Naive thymus-derived CD8-positive, alpha-beta T cell (primary cell): ENCODE measurements at regions not wholly inside any gene's neighbourhood (a gene's known extent, or its start where the extent isn't known, plus 50 kb on each side); places are given as distances from the start of the nearest gene placed in this dataset.
"Not testable (repeated sequence)": the region's sequence is repeated elsewhere in the genome, so short reads cannot be mapped to it uniquely, and the experiment has no call there.

Source experiments
- ATAC-seq, 2 donors: fragments of 150-1000 bp; cut with Tn5 transposase in 1 of 2; sonication (Bioruptor Pico), chemical (Tn5 transposase) in 1 of 2; 1 replicate in 1 of 2; 2 replicates in 1 of 2; pipeline ENCODE4 v1.10.0; 2021; ENCODE audit warnings: mild to moderate bottlenecking in 2 of 2, moderate library complexity in 2 of 2
- POLR2A ChIA-PET: fragments of 350-600 bp; sonication (Branson Sonifier 250); formaldehyde crosslinking; loops from one replicate; lab custom pipeline; 2021; ENCODE audit warnings: antibody characterized with exemption; lab: Charles Lee
- DNase-seq, 10 donors: peaks; one replicate each; pipeline versions ENCODE4 v3.0.0 to v3.0.0-alpha.2; 2020 to 2022
- H3K27ac Mint-ChIP-seq, 10 donors: one replicate each; pipeline ENCODE4 v1.8.0; 2020 to 2022; ENCODE audit warnings: mild to moderate bottlenecking in 10 of 10, mixed read lengths in 10 of 10, moderate library complexity in 4 of 10, inconsistent platforms in 1 of 10
- H3K27me3 Mint-ChIP-seq, 5 donors: one replicate each; pipeline ENCODE4 v1.8.0; 2021 to 2022; ENCODE audit warnings: mixed read lengths in 5 of 5
- H3K36me3 Mint-ChIP-seq, 3 donors: one replicate each; pipeline ENCODE4 v1.8.0; 2020 to 2022; ENCODE audit warnings: mixed read lengths in 3 of 3, mild to moderate bottlenecking in 2 of 3, inconsistent platforms in 1 of 3
- H3K4me1 Mint-ChIP-seq, 4 donors: one replicate each; pipeline ENCODE4 v1.8.0; 2021 to 2022; ENCODE audit warnings: mixed read lengths in 4 of 4
- H3K4me3 Mint-ChIP-seq, 10 donors: one replicate each; pipeline ENCODE4 v1.8.0; 2020 to 2022; ENCODE audit warnings: mild to moderate bottlenecking in 10 of 10, mixed read lengths in 10 of 10, moderate library complexity in 6 of 10, inconsistent platforms in 1 of 10
- H3K9me3 Mint-ChIP-seq, 9 donors: one replicate each; pipeline ENCODE4 v1.8.0; 2020 to 2022; ENCODE audit warnings: mixed read lengths in 9 of 9, mild to moderate bottlenecking in 3 of 9, inconsistent platforms in 1 of 9, moderate library complexity in 1 of 9

DNA sequence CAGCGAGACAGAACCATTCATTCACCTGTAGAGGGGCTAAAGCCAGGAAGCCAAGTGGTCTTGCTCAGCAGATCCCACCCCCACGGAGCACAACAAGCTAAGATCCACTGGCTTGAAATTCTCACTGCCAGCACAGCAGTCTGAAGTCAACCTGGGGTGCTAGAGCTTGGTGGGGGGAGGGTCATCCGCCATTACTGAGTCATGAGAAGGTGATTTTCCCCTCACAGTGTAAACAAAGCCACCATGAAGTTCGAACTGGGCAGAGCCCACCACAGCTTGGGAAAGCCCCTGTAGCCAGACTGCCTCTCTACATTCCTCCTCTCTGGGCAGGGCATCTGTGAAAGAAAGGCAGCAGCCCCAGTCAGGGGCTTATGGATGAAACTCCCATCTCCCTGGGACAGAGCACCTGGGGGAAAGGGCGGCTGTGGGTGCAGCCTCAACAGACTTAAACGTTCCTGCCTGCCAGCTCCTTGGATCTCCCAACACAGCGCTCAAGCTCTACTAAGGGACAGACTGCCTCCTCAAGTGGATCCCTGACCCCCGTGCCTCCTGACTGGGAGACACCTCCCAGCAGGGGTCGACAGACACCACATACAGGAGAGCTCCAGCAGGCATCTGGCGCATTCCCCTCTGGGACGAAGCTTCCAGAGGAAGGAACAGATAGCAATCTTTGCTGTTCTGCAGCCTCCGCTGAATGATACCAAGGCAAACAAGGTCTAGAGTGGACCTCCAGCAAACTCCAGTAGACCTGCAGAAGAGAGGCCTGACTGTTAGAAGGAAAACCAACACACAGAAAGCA, 179.0 kb upstream of the KLF7 start:
- not testable (repeated sequence) for ATAC-seq, H3K36me3 Mint-ChIP-seq, H3K4me3 Mint-ChIP-seq, H3K4me1 Mint-ChIP-seq, H3K27ac Mint-ChIP-seq, H3K27me3 Mint-ChIP-seq, DNase-seq
- POLR2A ChIA-PET = interaction anchor here (0.6 kb wide), 1 partner anchor 260 kb away, joined by 5 read pairs; no protein-coding TSS in a partner anchor
- H3K9me3 Mint-ChIP-seq = peaks cover 0 to 31% (median 6%) of the 10 kb centered on the region in 9 donors

DNA sequence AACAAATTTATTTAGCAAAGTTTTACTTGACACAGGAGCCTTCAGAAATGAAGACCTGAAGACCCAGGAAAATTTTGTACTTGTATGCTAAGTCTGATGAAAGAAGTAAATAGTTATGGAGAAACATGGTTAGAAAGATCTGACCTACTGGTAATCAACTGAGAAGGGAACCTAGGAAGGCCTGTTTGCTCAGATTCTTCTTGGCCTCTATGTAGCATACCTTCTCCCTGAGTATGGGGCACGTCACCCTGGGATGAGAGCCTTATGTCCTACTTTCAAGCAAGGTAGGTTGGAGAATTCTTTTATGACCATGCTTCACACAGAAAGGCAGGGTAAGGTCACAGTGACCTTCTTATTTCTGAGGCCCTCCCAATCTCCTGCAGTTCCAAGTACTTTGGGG, 178.6 kb upstream of the CREB1 start:
- POLR2A ChIA-PET = no interaction called here
- H3K27me3 Mint-ChIP-seq = no peaks in the 10 kb centered on the region
- H3K4me3 Mint-ChIP-seq = no peak overlapping the region
- H3K4me1 Mint-ChIP-seq = peaks cover 3 to 10% (median 9%) of the 10 kb centered on the region in 4 donors
- DNase-seq = no peak
- no peak overlapping the region for H3K27ac Mint-ChIP-seq
- H3K9me3 Mint-ChIP-seq = peaks cover 0 to 19% (median 6%) of the 10 kb centered on the region in 9 donors
- peaks cover 0 to 7% (median 5%) of the 10 kb centered on the region in 3 donors for H3K36me3 Mint-ChIP-seq
- ATAC-seq = no peak

DNA sequence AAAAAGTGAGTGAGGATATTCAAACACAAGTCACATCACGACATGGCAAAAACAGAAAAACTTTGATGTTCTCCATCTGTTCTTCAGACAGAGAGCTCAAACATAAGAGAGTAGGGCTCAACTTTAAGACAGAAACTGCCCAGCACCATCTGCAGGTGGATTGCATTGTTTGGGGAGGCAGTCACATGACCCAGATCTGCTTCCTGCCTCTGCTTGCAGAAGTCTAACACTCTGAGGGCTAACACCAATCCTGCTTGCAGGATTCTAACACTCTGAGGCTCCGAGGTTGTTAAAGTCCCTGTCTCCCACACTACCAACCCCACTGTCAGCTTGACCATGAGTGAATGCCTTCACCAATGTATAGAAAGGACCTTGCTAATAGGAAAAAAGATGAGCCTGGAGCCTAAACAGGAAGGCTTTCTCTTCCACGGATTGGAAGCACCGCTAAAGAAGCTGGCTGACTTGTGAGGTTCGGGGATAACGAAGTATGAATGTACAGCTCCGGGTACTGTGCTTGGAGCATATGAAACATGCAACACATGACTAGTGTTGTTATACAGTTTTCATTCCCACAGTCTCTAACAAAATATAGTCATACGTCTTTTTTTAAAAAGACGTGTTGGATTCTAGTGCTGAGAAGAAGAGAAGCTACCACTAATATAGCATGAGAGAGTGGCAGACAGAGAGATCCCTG, 176.6 kb upstream of the CREB1 start:
- no peaks in the 10 kb centered on the region for H3K27me3 Mint-ChIP-seq
- peak overlapping the region in 1 of 10 donors; percentile 37 for H3K4me3 Mint-ChIP-seq
- no peaks in the 10 kb centered on the region for H3K36me3 Mint-ChIP-seq
- peak overlapping the region in 2 of 10 donors; percentile 10 to 28 for H3K27ac Mint-ChIP-seq
- peak in 7 of 10 donors; percentile 2 to 40 (median 8) for DNase-seq
- peak; percentile 70 to 71 for ATAC-seq
- POLR2A ChIA-PET = interaction anchor here (1.2 to 2.1 kb wide), 2 partner anchors 187 to 211 kb away, joined by 3 to 6 read pairs; partner anchors contain the start of gene KLF7
- peaks cover 3 to 10% (median 9%) of the 10 kb centered on the region in 4 donors for H3K4me1 Mint-ChIP-seq
- H3K9me3 Mint-ChIP-seq = peaks cover 0 to 3% (median 0%) of the 10 kb centered on the region in 9 donors

DNA sequence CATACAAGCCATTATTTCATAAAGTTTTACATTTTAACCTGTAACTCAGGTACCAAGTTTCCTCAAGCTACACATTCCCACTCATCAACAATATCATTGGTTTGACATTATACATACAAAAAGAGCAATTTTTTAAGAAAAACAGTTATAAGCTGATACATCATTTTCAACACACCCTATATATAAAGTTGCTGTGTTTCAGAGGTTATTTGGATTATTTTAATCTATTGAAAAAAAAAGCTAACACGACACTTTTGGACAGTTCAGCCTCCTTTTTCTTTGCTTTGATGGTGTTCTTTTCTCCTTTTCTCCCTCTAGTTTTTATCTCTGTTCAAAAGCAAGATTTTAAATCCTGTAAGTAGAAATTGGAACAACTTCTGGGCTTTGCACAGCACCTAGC, 175.9 kb upstream of the CREB1 start:
- Mint-ChIP-seq H3K9me3 (peaks cover 0 to 3% (median 0%) of the 10 kb centered on the region in 9 donors), H3K4me1 (peaks cover 3 to 10% (median 9%) of the 10 kb centered on the region in 4 donors), H3K27ac (no peak overlapping the region), H3K27me3 (no peaks in the 10 kb centered on the region), H3K36me3 (no peaks in the 10 kb centered on the region), H3K4me3 (no peak overlapping the region)
- ATAC-seq (no peak), DNase-seq (no peak)
- POLR2A ChIA-PET = interaction anchor here (2.1 kb wide), 1 partner anchor 188 kb away, joined by 6 read pairs; the partner anchor contains the start of gene KLF7

DNA sequence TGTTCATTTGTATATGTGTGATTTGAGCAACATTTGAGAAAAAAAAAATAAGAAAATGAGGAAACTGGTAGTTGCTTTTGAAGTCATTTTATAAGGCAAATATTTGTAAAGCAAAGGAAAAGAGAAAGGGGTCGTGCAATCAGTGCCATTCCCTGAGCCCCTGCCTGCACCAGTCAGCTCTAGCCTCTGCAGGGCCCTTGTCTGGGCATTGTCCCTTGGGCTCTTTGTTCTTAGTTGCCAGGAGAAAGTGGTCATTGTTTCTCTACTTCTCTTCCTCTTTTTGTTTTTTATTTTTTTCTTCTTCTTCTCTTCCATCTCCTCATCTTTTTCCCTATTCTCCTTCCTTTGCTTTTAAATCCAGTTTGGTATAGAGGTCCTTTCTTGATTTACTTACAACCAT, 175.3 kb upstream of the CREB1 start:
- POLR2A ChIA-PET = no interaction called here
- H3K36me3 Mint-ChIP-seq = no peaks in the 10 kb centered on the region
- H3K27me3 Mint-ChIP-seq = no peaks in the 10 kb centered on the region
- peaks cover 3 to 10% (median 9%) of the 10 kb centered on the region in 4 donors for H3K4me1 Mint-ChIP-seq
- no peak overlapping the region for H3K4me3 Mint-ChIP-seq
- no peak for DNase-seq
- peaks cover 0 to 2% (median 0%) of the 10 kb centered on the region in 9 donors for H3K9me3 Mint-ChIP-seq
- H3K27ac Mint-ChIP-seq = peak overlapping the region in 1 of 10 donors; percentile 78
- ATAC-seq = no peak

DNA sequence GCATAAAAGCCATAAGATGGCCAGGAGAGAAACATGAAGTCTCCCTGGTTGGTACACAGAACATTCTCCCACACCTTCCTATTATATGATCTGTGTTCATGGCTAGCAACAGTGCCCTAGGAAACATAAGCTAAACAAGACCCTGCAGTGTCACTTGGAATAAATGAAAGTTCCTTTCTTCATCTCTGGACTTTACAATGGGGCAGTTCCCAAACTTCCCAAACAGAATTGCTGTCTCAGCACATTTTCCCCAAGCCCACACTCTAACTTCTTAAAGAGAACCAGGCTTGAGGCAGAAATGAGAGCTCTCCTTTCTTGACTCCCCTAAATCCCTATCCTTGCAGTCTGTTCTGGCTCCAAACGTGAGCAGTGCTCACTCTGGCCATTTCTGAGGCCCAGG, 173.2 kb upstream of the CREB1 start:
- DNase-seq = no peak
- Mint-ChIP-seq H3K9me3 (no peaks in the 10 kb centered on the region), H3K4me3 (no peak overlapping the region), H3K4me1 (peaks cover 3 to 10% (median 9%) of the 10 kb centered on the region in 4 donors), H3K27me3 (no peaks in the 10 kb centered on the region), H3K27ac (no peak overlapping the region), H3K36me3 (no peaks in the 10 kb centered on the region)
- POLR2A ChIA-PET = no interaction called here
- ATAC-seq = no peak

DNA sequence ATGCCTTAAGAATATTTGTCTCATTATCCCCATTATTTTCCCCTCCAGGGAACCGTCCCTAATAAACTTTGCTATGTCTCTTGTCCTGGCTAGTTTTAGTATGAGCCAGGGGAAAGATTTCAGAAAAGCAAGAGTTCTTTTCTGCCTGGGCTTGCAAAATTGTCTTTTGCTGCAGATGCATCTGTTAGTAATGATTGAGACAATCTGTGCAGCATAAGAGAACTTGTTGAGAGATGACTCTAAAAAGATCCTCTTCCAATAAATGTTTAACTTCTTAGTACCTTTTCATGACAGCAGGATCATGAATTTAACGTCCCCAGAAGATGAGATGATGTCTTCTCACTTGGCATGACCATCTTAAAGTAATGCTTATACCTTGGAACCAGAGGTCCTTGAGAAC, 172.5 kb upstream of the CREB1 start:
- no peaks in the 10 kb centered on the region for H3K27me3 Mint-ChIP-seq
- DNase-seq = no peak
- ATAC-seq = no peak
- no peaks in the 10 kb centered on the region for H3K9me3 Mint-ChIP-seq
- no peaks in the 10 kb centered on the region for H3K36me3 Mint-ChIP-seq
- no peak overlapping the region for H3K27ac Mint-ChIP-seq
- H3K4me3 Mint-ChIP-seq = no peak overlapping the region
- H3K4me1 Mint-ChIP-seq = peaks cover 3 to 10% (median 9%) of the 10 kb centered on the region in 4 donors
- POLR2A ChIA-PET = no interaction called here

DNA sequence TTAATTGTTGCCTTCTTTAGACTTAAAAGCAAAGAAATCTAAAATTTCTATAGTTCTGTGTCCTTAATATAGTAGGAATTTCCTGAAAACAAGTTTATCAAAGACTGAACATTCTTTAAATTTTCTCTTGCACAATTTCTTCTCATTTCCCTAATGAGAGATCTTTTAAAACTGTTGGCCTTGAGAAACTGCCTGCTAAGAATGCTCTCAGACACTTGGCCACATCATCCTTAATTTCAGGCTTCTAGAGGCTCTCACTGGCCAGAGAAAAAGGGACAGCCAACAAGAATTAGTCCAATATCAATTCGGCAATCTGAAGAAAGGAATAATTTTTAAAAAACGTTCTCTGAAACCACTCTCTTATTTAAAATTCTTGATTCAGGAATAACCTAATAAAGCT, 167.0 kb upstream of the CREB1 start:
- H3K4me1 Mint-ChIP-seq = no peaks in the 10 kb centered on the region
- H3K9me3 Mint-ChIP-seq = no peaks in the 10 kb centered on the region
- H3K4me3 Mint-ChIP-seq = no peak overlapping the region
- POLR2A ChIA-PET = no interaction called here
- H3K36me3 Mint-ChIP-seq = no peaks in the 10 kb centered on the region
- H3K27me3 Mint-ChIP-seq = peaks cover 0 to 1% (median 0%) of the 10 kb centered on the region in 5 donors
- no peak overlapping the region for H3K27ac Mint-ChIP-seq
- ATAC-seq = no peak
- no peak for DNase-seq

DNA sequence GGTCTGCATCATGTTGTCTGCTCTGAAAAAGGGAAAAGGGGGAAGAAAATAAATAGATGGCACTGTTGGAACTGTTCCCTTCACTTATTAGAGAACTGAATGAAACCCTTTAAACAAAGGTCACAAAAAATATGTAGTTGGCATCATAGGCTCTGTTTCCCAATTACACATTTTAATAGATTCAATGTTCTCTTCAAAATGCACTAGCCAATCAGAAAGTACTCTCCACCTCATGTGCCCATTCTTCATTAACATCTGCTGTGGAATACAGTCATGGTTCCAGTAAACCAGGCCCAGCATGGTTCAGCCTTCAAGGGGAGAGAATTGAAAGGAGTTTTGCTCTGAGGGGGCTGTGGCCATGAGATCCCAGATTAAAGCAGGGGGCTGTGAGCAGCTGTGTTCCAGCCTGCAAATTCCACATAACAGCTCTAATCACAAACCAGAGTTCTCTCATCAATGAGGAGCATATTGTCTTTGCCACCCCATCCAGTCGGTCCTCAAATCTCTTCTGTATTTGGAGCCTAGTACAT, 165.9 kb upstream of the CREB1 start:
- Mint-ChIP-seq H3K4me1 (no peaks in the 10 kb centered on the region), H3K36me3 (no peaks in the 10 kb centered on the region), H3K9me3 (no peaks in the 10 kb centered on the region), H3K27me3 (peaks cover 0 to 1% (median 0%) of the 10 kb centered on the region in 5 donors), H3K27ac (no peak overlapping the region), H3K4me3 (no peak overlapping the region)
- ATAC-seq (no peak), DNase-seq (no peak)
- POLR2A ChIA-PET = no interaction called here

DNA sequence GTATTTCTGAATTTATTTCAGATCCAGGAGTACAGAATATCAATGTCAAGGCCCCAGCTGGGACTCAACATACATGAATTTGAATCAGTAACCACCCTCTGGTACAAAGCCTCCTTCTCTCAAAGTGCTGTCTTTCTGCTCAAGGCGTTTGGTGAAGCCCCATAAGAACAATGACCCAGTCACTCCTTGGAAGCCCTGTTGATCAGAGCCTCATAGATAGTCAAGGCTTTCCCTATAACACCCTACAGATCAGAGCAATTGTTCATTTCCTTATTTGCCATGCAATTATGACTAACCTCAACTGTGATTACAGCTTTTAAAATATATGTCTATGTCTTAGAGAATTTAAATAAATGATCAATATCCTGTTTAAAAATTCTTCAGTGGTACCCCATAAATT, 159.1 kb upstream of the CREB1 start:
- H3K27ac Mint-ChIP-seq = no peak overlapping the region
- H3K27me3 Mint-ChIP-seq = peaks cover 0 to 3% (median 0%) of the 10 kb centered on the region in 5 donors
- H3K4me1 Mint-ChIP-seq = no peaks in the 10 kb centered on the region
- DNase-seq (no peak), ATAC-seq (no peak)
- H3K36me3 Mint-ChIP-seq = peaks cover 0 to 20% (median 15%) of the 10 kb centered on the region in 3 donors
- no peak overlapping the region for H3K4me3 Mint-ChIP-seq
- POLR2A ChIA-PET = no interaction called here
- peaks cover 0 to 24% (median 11%) of the 10 kb centered on the region in 9 donors for H3K9me3 Mint-ChIP-seq

DNA sequence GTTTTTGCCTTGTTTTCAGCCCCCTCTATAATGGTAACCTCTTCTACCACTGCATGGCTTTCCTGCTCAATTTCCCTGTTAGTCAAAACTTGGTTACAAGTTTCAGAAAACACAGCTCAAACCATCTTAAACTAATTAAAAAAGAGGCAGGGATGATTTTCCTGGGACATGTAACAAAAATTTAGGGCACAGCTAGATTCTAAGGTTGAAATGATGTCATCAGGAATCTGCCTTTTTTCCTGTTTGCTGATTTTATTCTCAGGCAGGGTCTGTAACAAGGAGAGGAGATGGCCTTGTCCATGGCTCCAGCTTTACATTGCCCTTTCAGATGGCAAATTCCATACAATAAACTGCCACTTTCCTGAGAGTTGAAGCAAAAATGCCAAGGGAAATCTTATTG, 157.9 kb upstream of the CREB1 start:
- Mint-ChIP-seq H3K4me3 (no peak overlapping the region), H3K36me3 (peaks cover 0 to 25% (median 24%) of the 10 kb centered on the region in 3 donors), H3K27me3 (peaks cover 0 to 3% (median 0%) of the 10 kb centered on the region in 5 donors), H3K27ac (no peak overlapping the region), H3K9me3 (peaks cover 0 to 34% (median 13%) of the 10 kb centered on the region in 9 donors), H3K4me1 (no peaks in the 10 kb centered on the region)
- POLR2A ChIA-PET = no interaction called here
- ATAC-seq = no peak
- no peak for DNase-seq

DNA sequence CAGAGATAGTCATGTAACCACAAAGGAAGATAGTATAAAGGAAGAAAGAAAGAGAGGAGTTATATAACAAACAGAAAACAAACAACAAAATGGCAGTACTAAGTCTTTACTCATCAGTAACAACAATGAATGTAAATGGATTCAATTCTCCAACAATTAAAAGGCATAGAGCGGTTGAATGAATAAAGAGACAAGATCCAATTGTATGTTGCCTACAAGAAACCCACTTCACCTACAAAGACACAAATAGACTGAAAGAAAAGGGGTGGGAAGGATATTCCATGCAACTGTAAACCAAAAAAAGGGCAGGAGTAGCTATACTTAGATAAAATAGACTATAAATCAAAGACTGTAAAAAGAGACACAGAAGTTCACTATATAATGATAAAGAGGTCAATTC, 157.3 kb upstream of the CREB1 start:
- Mint-ChIP-seq H3K4me1 (no peaks in the 10 kb centered on the region), H3K27ac (no peak overlapping the region), H3K27me3 (peaks cover 0 to 3% (median 0%) of the 10 kb centered on the region in 5 donors), H3K4me3 (no peak overlapping the region), H3K36me3 (peaks cover 0 to 29% (median 25%) of the 10 kb centered on the region in 3 donors), H3K9me3 (peaks cover 0 to 40% (median 17%) of the 10 kb centered on the region in 9 donors)
- POLR2A ChIA-PET = no interaction called here
- ATAC-seq = no peak
- no peak for DNase-seq
